ENCODE measurements at regions not wholly inside any gene's neighbourhood (a gene's known extent, or its start where the extent isn't known, plus 50 kb on each side); places are given as distances from the start of the nearest gene placed in this dataset.

DNA sequence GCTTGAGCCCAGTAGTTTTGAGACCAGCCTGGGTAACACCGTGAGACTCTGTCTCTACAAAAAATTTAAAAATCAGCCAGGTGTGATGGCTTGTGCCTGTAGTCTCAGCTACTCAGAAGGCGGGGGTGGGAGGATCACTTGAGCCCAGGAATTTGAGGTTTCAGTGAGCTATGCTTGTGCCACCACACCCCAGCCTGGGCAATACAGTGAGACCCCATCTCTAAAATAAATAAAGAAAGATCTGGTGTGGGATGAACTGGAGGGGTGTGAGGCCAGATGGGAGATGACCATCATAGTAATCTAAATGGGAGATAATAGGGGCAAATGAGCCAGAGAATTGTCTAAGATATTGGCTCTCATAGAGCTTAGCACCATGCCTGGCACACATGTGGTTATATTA is 60.1 kb upstream of the TRABD2B start:
- Histone ChIP-seq H3K27ac (no peak overlapping the region), H3K36me3 (replicated peaks) (no peaks in the 10 kb centered on the region), H3K4me3 (ENCODE audit: low read depth, low read length) (no peak overlapping the region), H3K27me3 (replicated peaks) (no peaks in the 10 kb centered on the region)
- TF ChIP-seq, protein P1, sequence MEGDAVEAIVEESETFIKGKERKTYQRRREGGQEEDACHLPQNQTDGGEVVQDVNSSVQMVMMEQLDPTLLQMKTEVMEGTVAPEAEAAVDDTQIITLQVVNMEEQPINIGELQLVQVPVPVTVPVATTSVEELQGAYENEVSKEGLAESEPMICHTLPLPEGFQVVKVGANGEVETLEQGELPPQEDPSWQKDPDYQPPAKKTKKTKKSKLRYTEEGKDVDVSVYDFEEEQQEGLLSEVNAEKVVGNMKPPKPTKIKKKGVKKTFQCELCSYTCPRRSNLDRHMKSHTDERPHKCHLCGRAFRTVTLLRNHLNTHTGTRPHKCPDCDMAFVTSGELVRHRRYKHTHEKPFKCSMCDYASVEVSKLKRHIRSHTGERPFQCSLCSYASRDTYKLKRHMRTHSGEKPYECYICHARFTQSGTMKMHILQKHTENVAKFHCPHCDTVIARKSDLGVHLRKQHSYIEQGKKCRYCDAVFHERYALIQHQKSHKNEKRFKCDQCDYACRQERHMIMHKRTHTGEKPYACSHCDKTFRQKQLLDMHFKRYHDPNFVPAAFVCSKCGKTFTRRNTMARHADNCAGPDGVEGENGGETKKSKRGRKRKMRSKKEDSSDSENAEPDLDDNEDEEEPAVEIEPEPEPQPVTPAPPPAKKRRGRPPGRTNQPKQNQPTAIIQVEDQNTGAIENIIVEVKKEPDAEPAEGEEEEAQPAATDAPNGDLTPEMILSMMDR (IDR thresholded peaks at IDR 0.05; ENCODE audit: low read depth, low read length, missing control alignments): no peak
- in situ Hi-C loops (cut with HindIII; ENCODE audit: low pct_ligation_motif_present, low sequenced_read_pairs): no loop called here
- no peak for DNase-seq

DNA sequence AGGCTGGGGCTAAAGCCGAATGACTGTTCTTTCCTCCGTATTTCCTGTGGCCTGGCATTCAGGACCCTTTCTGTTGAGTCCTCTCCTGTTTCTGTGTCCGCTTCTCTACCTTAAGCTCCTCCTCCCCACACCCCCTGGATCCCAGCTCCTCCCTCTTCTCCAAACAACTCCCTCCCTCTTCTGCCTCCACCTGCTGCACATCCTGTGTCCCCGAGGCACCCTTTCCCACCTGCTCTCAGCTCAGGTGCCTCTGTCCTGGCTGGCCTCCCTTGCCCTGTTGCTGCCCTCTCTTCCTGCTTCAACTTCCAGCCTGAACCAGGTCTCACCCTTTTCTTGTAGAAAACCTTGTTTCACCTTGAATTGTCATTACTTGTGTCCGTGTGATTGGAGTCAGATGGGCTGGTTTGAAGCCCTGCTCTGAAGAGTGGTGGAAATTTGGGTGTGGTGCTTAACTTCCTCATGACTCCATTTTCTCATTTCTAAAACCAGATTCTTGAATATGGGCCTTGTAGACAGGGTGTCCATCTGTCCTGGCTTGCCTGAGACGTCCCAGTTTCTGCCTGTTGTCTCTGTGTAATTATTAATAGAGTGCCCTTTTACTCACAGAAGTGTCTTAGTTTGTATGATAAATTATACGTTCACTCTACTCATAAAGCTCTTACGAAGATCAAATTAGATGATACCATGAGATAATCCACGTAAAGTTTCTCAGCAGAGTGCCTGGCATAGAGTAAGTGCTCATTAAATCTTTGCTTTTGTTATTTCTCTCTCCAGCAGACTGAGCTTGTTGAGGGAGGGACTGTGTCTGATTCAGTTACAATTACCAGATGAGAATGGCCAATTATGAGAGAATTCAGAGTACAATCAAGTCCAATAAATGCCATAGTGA is 58.9 kb upstream of the TRABD2B start:
- Histone ChIP-seq H3K4me3 (ENCODE audit: low read depth, low read length) (no peak overlapping the region), H3K27ac (no peak overlapping the region), H3K27me3 (replicated peaks) (no peaks in the 10 kb centered on the region), H3K36me3 (replicated peaks) (no peaks in the 10 kb centered on the region)
- TF ChIP-seq, protein P1 (IDR thresholded peaks at IDR 0.05; ENCODE audit: low read depth, low read length, missing control alignments): no peak
- no peak for DNase-seq
- in situ Hi-C loops (cut with HindIII; ENCODE audit: low pct_ligation_motif_present, low sequenced_read_pairs): no loop called here

DNA sequence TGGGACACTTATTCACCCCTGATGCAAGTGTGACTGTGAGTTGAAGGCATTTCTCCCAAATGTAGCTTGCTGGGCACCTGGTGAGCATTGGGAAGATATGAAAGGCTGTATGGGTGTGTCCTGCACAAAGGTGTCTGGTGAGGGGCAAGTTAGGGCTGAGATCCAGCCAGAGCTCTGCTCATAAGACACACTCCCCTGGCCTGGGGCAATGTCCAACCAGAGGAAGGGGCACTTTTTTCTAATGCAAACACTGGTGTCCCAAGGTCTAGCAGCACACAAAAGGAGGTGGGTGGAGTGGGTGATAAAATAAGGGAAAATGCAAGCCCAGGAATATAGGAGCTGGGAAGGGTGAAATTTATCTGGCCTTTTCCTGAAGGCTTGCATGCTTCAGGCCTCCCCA is 57.0 kb upstream of the TRABD2B start:
- DNase-seq: no peak
- Histone ChIP-seq H3K27me3 (replicated peaks) (no peaks in the 10 kb centered on the region), H3K36me3 (replicated peaks) (no peaks in the 10 kb centered on the region), H3K27ac (no peak overlapping the region), H3K4me3 (ENCODE audit: low read depth, low read length) (no peak overlapping the region)
- TF ChIP-seq, protein P1 (IDR thresholded peaks at IDR 0.05; ENCODE audit: low read depth, low read length, missing control alignments): no peak
- in situ Hi-C loops (cut with HindIII; ENCODE audit: low pct_ligation_motif_present, low sequenced_read_pairs): no loop called here

DNA sequence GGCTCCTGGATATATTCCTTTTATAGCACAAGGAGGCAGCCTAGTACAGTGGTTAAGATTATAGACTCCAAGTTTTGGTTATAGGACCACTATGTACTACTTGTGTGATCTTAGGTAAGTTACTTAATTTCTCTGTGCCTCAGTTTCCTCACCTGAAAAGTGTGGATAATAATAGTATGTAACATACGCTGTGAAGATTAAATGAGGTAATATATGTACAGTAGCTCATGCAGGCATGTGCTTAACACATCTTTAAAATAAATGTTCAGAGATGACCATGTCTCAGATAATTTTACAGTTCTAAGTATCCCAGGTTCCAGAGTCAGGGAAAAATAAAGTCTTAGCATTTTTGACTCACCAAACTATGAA is 55.7 kb upstream of the TRABD2B start:
- Histone ChIP-seq H3K4me3 (ENCODE audit: low read depth, low read length) (no peak overlapping the region), H3K27ac (no peak overlapping the region), H3K36me3 (replicated peaks) (no peaks in the 10 kb centered on the region), H3K27me3 (replicated peaks) (no peaks in the 10 kb centered on the region)
- TF ChIP-seq, protein P1 (IDR thresholded peaks at IDR 0.05; ENCODE audit: low read depth, low read length, missing control alignments): no peak
- DNase-seq: no peak
- in situ Hi-C loops (cut with HindIII; ENCODE audit: low pct_ligation_motif_present, low sequenced_read_pairs): no loop called here

DNA sequence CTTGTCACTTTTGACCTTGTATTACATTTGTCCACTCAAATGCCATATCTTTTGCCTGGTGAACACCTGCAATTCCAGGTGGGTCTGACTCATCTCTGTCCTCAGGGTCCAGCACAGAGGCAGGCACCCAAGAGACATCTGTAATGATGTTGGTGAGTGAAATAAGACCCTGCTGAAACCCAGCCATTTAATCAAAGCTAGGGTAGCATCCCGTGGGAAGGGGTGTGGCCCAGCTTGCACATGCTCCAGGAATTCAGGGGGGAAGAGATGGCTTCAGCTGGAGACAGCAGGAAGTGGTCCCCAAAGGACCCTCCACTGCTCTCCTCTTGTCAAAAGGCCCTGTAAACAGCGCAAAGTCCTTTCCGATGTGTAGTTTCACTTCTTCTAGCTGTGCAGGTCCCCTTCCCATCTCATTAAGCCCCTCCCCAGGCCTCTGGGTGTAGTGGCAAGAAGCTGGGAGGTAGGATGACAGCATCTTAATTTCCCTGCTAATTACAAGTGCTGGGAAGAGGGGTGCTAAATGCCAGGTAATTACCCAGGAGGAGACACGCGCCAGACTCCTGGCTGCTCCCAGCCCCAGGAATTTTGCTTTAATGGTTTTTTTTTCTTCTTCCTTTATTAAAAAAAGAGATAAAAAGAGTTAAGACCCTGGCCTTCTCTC is 54.4 kb upstream of the TRABD2B start:
- H3K4me3 ChIP-seq (ENCODE audit: low read depth, low read length): no peak overlapping the region
- no peaks in the 10 kb centered on the region for H3K36me3 ChIP-seq (replicated peaks)
- TF ChIP-seq, protein P1 (IDR thresholded peaks at IDR 0.05; ENCODE audit: low read depth, low read length, missing control alignments): no peak
- in situ Hi-C loops (cut with HindIII; ENCODE audit: low pct_ligation_motif_present, low sequenced_read_pairs): no loop called here
- no peaks in the 10 kb centered on the region for H3K27me3 ChIP-seq (replicated peaks)
- no peak for DNase-seq
- no peak overlapping the region for H3K27ac ChIP-seq
